Esophagus (tissue), 2 donors: ENCODE measurements at regions not wholly inside any gene's neighbourhood (a gene's known extent, or its start where the extent isn't known, plus 50 kb on each side); places are given as distances from the start of the nearest gene placed in this dataset.

Experiments used
- H3K27ac ChIP-seq, 2 donors: one replicate each; pipeline ENCODE4 v1.5.1; 2013; ENCODE audit warnings: low read depth in 2 of 2, mild to moderate bottlenecking in 2 of 2, inconsistent platforms in 1 of 2, low read length in 1 of 2, moderate library complexity in 1 of 2
- H3K27me3 ChIP-seq, 2 donors: one replicate each; pipeline ENCODE4 v1.6.1; 2013; ENCODE audit warnings: low read length in 2 of 2, control low read depth in 1 of 2, mild to moderate bottlenecking in 1 of 2; ENCODE audit not compliant: insufficient read depth in 2 of 2, control insufficient read depth in 1 of 2
- H3K36me3 ChIP-seq, 2 donors: one replicate each; pipeline ENCODE4 v1.6.1; 2013; ENCODE audit warnings: low read length in 1 of 2; ENCODE audit not compliant: control insufficient read depth in 2 of 2, insufficient read depth in 2 of 2
- H3K4me1 ChIP-seq, 2 donors: one replicate each; pipeline ENCODE4 v1.6.1; 2013; ENCODE audit warnings: low read length in 1 of 2; ENCODE audit not compliant: control insufficient read depth in 2 of 2, insufficient read depth in 2 of 2
- H3K4me3 ChIP-seq, 2 donors: one replicate each; pipeline ENCODE4 v1.5.1; 2013; ENCODE audit warnings: low read length in 2 of 2, mild to moderate bottlenecking in 2 of 2, low read depth in 1 of 2, moderate library complexity in 1 of 2
- H3K9me3 ChIP-seq, 2 donors: one replicate each; pipeline ENCODE4 v1.6.1; 2013; ENCODE audit warnings: mild to moderate bottlenecking in 2 of 2, low read depth in 1 of 2, low read length in 1 of 2, moderate library complexity in 1 of 2; ENCODE audit not compliant: control insufficient read depth in 2 of 2, insufficient read depth in 1 of 2
- WGBS, 2 donors: extraction: QIAGEN DNeasy Blood & Tissue Kit; methylation state at CpG; one replicate each; pipeline ENCODE4 v1.1.7; 2013; 5-methylcytosine and 5-hydroxymethylcytosine counted together
- donor health status: healthy with polysubstance abuse.
- donor health status: Bipolar disorder and iron deficiency.

DNA sequence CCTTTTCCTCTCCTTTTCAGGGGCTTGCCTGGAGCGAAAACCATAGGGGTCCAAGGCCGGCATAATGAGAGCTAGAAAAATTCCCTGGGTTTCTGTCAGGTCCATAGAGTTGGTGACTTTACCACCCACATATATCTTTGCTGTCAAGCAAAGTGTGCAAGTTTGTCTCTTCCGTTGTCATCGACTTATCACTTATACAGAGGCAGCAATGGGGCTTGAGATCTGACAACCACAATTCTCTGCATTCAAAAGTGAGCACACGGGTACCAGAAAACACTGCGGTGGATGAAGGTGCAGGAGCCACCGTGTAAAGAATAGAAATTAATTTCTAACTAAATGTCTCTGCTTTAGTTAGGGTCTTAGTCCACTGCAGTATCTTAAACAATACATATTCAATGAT, 162.3 kb downstream of the DAD1 start:
- 82 to 84% methylated on average over 7 of the region's 7 CpGs for WGBS, 2 donors

DNA sequence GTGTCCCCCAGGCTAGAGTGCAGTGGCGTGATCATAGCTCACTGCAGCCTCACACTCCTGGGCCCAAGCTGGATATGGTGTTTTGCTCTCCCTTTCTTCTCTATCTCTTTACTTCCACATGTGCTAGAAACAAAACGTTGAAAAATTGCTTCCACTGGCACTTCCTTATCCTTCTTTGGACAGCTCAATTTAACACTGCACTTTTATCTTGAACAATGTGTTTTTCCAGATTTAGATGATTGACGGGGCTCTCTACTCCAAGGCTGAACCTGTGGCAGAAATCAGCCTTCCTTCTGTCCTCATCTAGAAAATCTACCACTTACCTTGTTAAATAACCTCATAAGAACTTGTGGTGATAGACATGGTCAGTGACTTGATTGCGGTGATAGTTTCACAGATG, 165.1 kb downstream of the DAD1 start:
- H3K9me3 ChIP-seq = no peaks in the 10 kb centered on the region
- no peaks in the 10 kb centered on the region for H3K36me3 ChIP-seq
- H3K4me3 ChIP-seq = no peak overlapping the region
- H3K27ac ChIP-seq = no peak overlapping the region
- H3K27me3 ChIP-seq = no peaks in the 10 kb centered on the region
- H3K4me1 ChIP-seq = peaks cover 0 to 3% of the 10 kb centered on the region in 2 donors
- 71 to 72% methylated on average over 4 of the region's 4 CpGs for WGBS, 2 donors

More for the DNA sequence above, 162.3 kb downstream of the DAD1 start:
- peaks cover 0 to 5% of the 10 kb centered on the region in 2 donors for H3K4me1 ChIP-seq
- no peaks in the 10 kb centered on the region for H3K36me3 ChIP-seq
- no peaks in the 10 kb centered on the region for H3K9me3 ChIP-seq
- H3K4me3 ChIP-seq = no peak overlapping the region
- H3K27me3 ChIP-seq = no peaks in the 10 kb centered on the region
- no peak overlapping the region for H3K27ac ChIP-seq

GRCh38 chr14:22422238-22422637, 166.8 kb downstream of the DAD1 start:
- Histone ChIP-seq H3K4me1 (peaks cover 0 to 2% of the 10 kb centered on the region in 2 donors), H3K36me3 (no peaks in the 10 kb centered on the region), H3K27me3 (no peaks in the 10 kb centered on the region), H3K9me3 (no peaks in the 10 kb centered on the region), H3K4me3 (no peak overlapping the region), H3K27ac (no peak overlapping the region)
- 81 to 85% methylated on average over 3 of the region's 3 CpGs for WGBS, 2 donors

DNA sequence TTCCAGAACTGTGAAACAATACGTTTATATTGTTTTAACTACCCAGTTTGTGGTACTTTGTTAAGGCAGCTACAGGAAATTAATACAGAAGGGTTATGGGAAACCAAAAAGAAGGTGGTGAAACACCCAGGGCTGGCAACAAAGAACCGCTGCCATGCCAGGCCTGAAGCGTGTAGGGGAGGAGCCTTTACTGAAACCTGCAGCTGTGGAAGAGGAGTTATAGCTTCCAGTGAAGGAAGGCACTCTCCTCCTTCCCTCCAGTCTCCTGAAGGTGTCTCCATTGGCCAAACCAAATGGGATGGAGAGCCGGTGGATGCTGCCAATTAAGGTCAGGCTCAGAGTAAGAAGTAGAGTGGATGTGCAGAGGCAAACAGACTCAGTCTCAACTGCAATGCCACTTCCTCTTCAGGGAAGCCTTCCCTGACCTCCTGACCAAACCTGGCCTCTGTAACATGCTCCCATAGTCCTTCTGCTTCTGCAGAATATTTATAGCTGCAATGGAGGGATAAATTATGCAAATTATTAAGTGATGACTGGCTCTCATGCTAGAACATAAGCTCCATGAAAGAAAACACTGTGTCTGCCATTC, 168.3 kb downstream of the DAD1 start:
- Histone ChIP-seq H3K4me3 (no peak overlapping the region), H3K27me3 (no peaks in the 10 kb centered on the region), H3K4me1 (peaks cover 0 to 2% of the 10 kb centered on the region in 2 donors), H3K27ac (no peak overlapping the region), H3K36me3 (no peaks in the 10 kb centered on the region), H3K9me3 (no peaks in the 10 kb centered on the region)
- 75 to 78% methylated on average over 4 of the region's 4 CpGs for WGBS, 2 donors

GRCh38 chr14:22419620-22420019, 169.4 kb downstream of the DAD1 start:
- peaks cover 0 to 2% of the 10 kb centered on the region in 2 donors for H3K4me1 ChIP-seq
- H3K36me3 ChIP-seq = no peaks in the 10 kb centered on the region
- no peak overlapping the region for H3K27ac ChIP-seq
- no peak overlapping the region for H3K4me3 ChIP-seq
- H3K27me3 ChIP-seq = no peaks in the 10 kb centered on the region
- WGBS, 2 donors = 69 to 71% methylated on average over 3 of the region's 3 CpGs
- no peaks in the 10 kb centered on the region for H3K9me3 ChIP-seq

DNA sequence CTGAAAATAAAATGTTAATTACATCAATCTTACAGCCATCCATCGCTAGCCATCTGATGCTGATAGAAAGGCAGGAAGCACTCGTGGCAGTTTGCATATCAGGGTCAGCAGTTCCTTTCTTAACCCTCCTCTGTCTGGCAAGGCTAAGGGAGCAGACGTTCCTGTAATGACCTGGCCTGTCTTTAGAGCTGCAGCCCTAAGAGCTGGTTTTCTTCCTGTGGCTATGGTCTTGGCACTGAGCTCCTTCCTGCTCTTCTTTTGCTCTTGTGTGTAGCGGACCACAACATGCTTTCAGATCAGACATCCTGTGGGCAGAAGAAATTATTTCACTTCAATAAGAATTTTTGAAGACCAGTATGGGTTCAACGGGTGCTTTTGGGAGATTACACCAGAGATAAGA, 170.4 kb downstream of the DAD1 start:
- Histone ChIP-seq H3K27me3 (peaks cover 0 to 2% of the 10 kb centered on the region in 2 donors), H3K36me3 (no peaks in the 10 kb centered on the region), H3K4me1 (peaks cover 0 to 2% of the 10 kb centered on the region in 2 donors), H3K27ac (no peak overlapping the region), H3K4me3 (no peak overlapping the region), H3K9me3 (no peaks in the 10 kb centered on the region)
- 62 to 64% methylated on average over 5 of the region's 5 CpGs for WGBS, 2 donors

- no peaks in the 10 kb centered on the region for H3K9me3 ChIP-seq
- no peak overlapping the region for H3K4me3 ChIP-seq
- H3K4me1 ChIP-seq = peaks cover 0 to 2% of the 10 kb centered on the region in 2 donors
- 83 to 90% methylated on average over 5 of the region's 5 CpGs for WGBS, 2 donors
- H3K27ac ChIP-seq = no peak overlapping the region
- peaks cover 0 to 2% of the 10 kb centered on the region in 2 donors for H3K27me3 ChIP-seq
- H3K36me3 ChIP-seq = no peaks in the 10 kb centered on the region
Measured at GRCh38 chr14:22417914-22418313, 171.1 kb downstream of the DAD1 start.

- peaks cover 0 to 2% of the 10 kb centered on the region in 2 donors for H3K4me1 ChIP-seq
- no peak overlapping the region for H3K4me3 ChIP-seq
- peaks cover 0 to 2% of the 10 kb centered on the region in 2 donors for H3K27me3 ChIP-seq
- H3K9me3 ChIP-seq = no peaks in the 10 kb centered on the region
- no peaks in the 10 kb centered on the region for H3K36me3 ChIP-seq
- no peak overlapping the region for H3K27ac ChIP-seq
- 90 to 91% methylated on average over 2 of the region's 2 CpGs for WGBS, 2 donors
Measured at GRCh38 chr14:22416193-22416592, 172.8 kb downstream of the DAD1 start.

DNA sequence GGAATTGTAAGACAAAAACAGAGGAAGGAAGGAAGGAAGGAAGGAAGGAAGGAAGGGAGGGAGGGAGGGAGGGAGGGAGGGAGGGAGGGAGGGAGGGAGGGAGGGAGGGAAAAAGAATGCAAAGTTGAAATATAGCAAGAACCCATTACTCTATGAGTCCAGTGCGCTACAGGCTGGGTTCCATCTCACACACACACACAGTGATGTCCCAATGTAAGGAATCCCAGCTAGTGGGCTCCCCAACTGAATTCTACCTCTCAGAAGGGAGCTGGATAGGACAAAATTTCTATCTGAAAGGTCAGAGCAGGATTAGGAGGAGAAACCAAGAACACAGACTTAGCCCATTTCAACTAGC, 173.4 kb downstream of the DAD1 start:
- H3K9me3 ChIP-seq = no peaks in the 10 kb centered on the region
- H3K27me3 ChIP-seq = peaks cover 0 to 2% of the 10 kb centered on the region in 2 donors
- peaks cover 0 to under 1% of the 10 kb centered on the region in 2 donors for H3K4me1 ChIP-seq
- H3K4me3 ChIP-seq = no peak overlapping the region
- WGBS, 2 donors = 94 to 96% methylated on average over 1 of the region's 1 CpG
- H3K36me3 ChIP-seq = no peaks in the 10 kb centered on the region
- H3K27ac ChIP-seq = no peak overlapping the region

GRCh38 chr14:22414876-22415604, 174.0 kb downstream of the DAD1 start:
- WGBS, 2 donors = 64 to 65% methylated on average over 4 of the region's 4 CpGs
- Histone ChIP-seq H3K36me3 (no peaks in the 10 kb centered on the region), H3K4me1 (no peaks in the 10 kb centered on the region), H3K9me3 (no peaks in the 10 kb centered on the region), H3K27me3 (peaks cover 0 to 2% of the 10 kb centered on the region in 2 donors), H3K27ac (no peak overlapping the region), H3K4me3 (no peak overlapping the region)
